GM18520 (cell line): ENCODE measurements at regions not wholly inside any gene's neighbourhood (a gene's known extent, or its start where the extent isn't known, plus 50 kb on each side); places are given as distances from the start of the nearest gene placed in this dataset.

Experiments
- ATAC-seq: cut with Tn5 transposase; IDR thresholded peaks from one replicate; pipeline ENCODE4 v1.9.1; 2021; ENCODE audit not compliant: unreplicated experiment

GRCh38 chr2:54388076-54388475 is 68.1 kb upstream of the SPTBN1 start:
- no peak for ATAC-seq

- ATAC-seq: no peak
Measured at GRCh38 chr2:54392555-54393324, 63.4 kb upstream of the SPTBN1 start.

DNA sequence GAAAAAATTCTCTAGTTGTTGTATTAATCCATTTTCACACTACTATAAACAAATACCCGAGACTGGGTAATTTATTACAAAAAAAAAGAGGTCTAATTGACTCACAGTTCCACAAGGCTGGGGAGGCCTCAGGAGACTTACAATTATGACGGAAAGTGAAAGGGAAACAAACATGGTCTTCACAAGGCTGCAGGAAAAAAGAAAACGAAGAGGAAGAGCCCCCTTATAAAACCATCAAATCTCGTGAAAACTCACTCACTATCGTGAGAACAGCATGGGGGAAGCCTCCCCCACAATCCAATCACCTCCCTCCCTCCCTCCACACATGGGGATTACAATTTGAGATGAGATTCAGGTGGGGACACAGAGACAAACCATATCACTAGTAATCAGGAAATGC is 61.7 kb upstream of the SPTBN1 start:
- peak; percentile 56 for ATAC-seq

DNA sequence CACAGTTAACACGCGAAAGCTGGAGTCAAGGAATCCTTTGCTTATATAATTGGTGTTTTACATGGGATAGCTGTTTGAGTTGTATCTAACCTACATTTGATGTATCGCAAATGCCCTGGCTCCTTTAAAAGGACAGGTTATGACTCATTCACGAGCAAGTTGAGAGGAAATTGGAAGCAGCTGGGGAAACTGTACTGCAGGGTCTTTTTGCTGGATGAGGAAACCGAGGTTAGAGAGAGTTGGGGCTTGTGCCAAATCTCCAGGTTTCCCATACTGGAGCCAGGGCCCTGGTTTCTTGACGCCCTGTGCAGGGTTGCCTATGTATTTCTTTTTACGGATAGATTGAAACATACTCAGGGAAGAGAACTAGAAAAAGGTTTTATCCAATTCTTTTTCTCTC is 60.0 kb upstream of the SPTBN1 start:
- ATAC-seq: no peak

GRCh38 chr2:54396798-54397197 is 59.3 kb upstream of the SPTBN1 start:
- ATAC-seq: no peak

GRCh38 chr2:54397426-54397825 is 58.7 kb upstream of the SPTBN1 start:
- ATAC-seq: no peak

GRCh38 chr2:54401554-54401953 is 54.6 kb upstream of the SPTBN1 start:
- no peak for ATAC-seq

DNA sequence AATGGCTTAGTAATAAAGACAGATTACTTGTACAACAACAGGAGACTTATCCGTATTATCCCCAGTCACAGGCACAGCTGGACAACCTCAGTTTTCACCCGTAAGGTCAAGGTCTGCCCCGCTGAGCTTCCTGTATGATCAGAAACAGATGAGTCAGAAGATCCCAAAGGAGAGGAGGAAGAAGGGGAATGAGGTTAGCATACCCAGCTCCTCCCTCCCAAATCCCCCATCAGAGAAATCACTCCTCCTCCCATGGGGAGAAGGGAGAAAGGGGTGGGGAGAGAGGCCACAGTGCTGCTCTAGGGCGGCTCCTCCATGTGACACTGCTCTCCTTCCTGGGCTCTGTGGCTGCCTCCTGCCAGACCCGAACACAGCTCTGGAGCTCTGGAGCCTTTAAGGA is 53.8 kb upstream of the SPTBN1 start:
- ATAC-seq: no peak

GRCh38 chr2:54403512-54404238 is 52.5 kb upstream of the SPTBN1 start:
- no peak for ATAC-seq

GRCh38 chr2:54404270-54404669 is 51.9 kb upstream of the SPTBN1 start:
- ATAC-seq: no peak

- no peak for ATAC-seq
Measured at GRCh38 chr2:54406031-54406430, 50.1 kb upstream of the SPTBN1 start.
